Liver (tissue), 8 donors: ENCODE measurements at regions not wholly inside any gene's neighbourhood (a gene's known extent, or its start where the extent isn't known, plus 50 kb on each side); places are given as distances from the start of the nearest gene placed in this dataset.

Experiments used
- DNase-seq: peaks from one replicate; pipeline ENCODE4 v3.0.0-alpha.2; 2017; ENCODE audit warnings: low spot score
- H3K27ac ChIP-seq, 2 donors: one replicate each; pipeline ENCODE4 v1.7.0; 2013; ENCODE audit warnings: inconsistent platforms in 2 of 2, low read length in 2 of 2, control low read depth in 1 of 2, low read depth in 1 of 2, mild to moderate bottlenecking in 1 of 2
- H3K27me3 ChIP-seq, 4 donors: one replicate each; pipeline versions ENCODE4 v1.6.1 to v1.7.0; 2013; ENCODE audit warnings: low read length in 3 of 4, inconsistent platforms in 1 of 4, mild to moderate bottlenecking in 1 of 4, moderate library complexity in 1 of 4; ENCODE audit not compliant: control insufficient read depth in 4 of 4, insufficient read depth in 4 of 4
- H3K36me3 ChIP-seq, 4 donors: one replicate each; pipeline versions ENCODE4 v1.6.1 to v1.7.0; 2013; ENCODE audit warnings: low read length in 3 of 4, mild to moderate bottlenecking in 3 of 4, low read depth in 1 of 4, moderate library complexity in 1 of 4; ENCODE audit not compliant: control insufficient read depth in 4 of 4, insufficient read depth in 3 of 4
- H3K4me1 ChIP-seq, 4 donors: one replicate each; pipeline versions ENCODE4 v1.6.1 to v1.7.0; 2013; ENCODE audit warnings: low read length in 3 of 4, mild to moderate bottlenecking in 3 of 4, moderate library complexity in 1 of 4; ENCODE audit not compliant: control insufficient read depth in 4 of 4, insufficient read depth in 4 of 4
- H3K4me3 ChIP-seq, 3 donors: one replicate each; pipeline versions ENCODE4 v1.6.1 to v1.7.0; 2013; ENCODE audit warnings: low read length in 3 of 3, control low read depth in 1 of 3, low read depth in 1 of 3, mild to moderate bottlenecking in 1 of 3
- H3K9ac ChIP-seq, 2 donors: one replicate each; pipeline ENCODE4 v1.7.0; 2013; ENCODE audit warnings: low read length in 2 of 2, mild to moderate bottlenecking in 2 of 2, moderate library complexity in 2 of 2, control low read depth in 1 of 2, low read depth in 1 of 2
- H3K9me3 ChIP-seq, 4 donors: one replicate each; pipeline versions ENCODE4 v1.6.1 to v1.7.0; 2013; ENCODE audit warnings: low read length in 3 of 4; ENCODE audit not compliant: control insufficient read depth in 4 of 4
- EGR1 ChIP-seq, 2 donors: IDR thresholded peaks; 2 replicates each; pipeline ENCODE4 v1.6.1; 2016 to 2018; ENCODE audit warnings: antibody characterized with exemption in 2 of 2, low read depth in 2 of 2
- FOXA1 ChIP-seq: IDR thresholded peaks from 2 replicates; pipeline ENCODE4 v1.6.1; 2016; ENCODE audit warnings: antibody characterized with exemption
- FOXA2 ChIP-seq: IDR thresholded peaks from 2 replicates; pipeline ENCODE4 v1.6.1; 2016; ENCODE audit warnings: antibody characterized with exemption
- GABPA ChIP-seq, 2 donors: IDR thresholded peaks in 1 of 2; conservative IDR thresholded peaks in 1 of 2; 2 replicates each; pipeline ENCODE4 v1.6.1; 2016; ENCODE audit warnings: antibody characterized with exemption in 2 of 2, mild to moderate bottlenecking in 1 of 2, moderate library complexity in 1 of 2
- HNF4A ChIP-seq, 2 donors: conservative IDR thresholded peaks; 2 replicates each; pipeline ENCODE4 v1.6.1; 2016; ENCODE audit warnings: antibody characterized with exemption in 2 of 2, mild to moderate bottlenecking in 2 of 2
- HNF4G ChIP-seq: IDR thresholded peaks from 2 replicates; pipeline ENCODE4 v1.6.1; 2016; ENCODE audit warnings: antibody characterized with exemption
- JUND ChIP-seq, 2 donors: IDR thresholded peaks; 2 replicates each; pipeline ENCODE4 v1.6.1; 2016; ENCODE audit warnings: antibody characterized with exemption in 2 of 2
- NR2F2 ChIP-seq: IDR thresholded peaks from 2 replicates; pipeline ENCODE4 v1.6.1; 2016; ENCODE audit warnings: antibody characterized with exemption
- RAD21 ChIP-seq, 2 donors: IDR thresholded peaks; 2 replicates each; pipeline ENCODE4 v1.6.1; 2016; ENCODE audit warnings: antibody characterized with exemption in 2 of 2, mild to moderate bottlenecking in 2 of 2
- RXRA ChIP-seq, 2 donors: IDR thresholded peaks; 2 replicates each; pipeline ENCODE4 v1.6.1; 2017 to 2018; ENCODE audit warnings: antibody characterized with exemption in 2 of 2, mild to moderate bottlenecking in 1 of 2
- SP1 ChIP-seq: IDR thresholded peaks from 2 replicates; pipeline ENCODE4 v1.6.1; 2018; ENCODE audit warnings: antibody characterized with exemption, mild to moderate bottlenecking
- TAF1 ChIP-seq: conservative IDR thresholded peaks from 2 replicates; pipeline ENCODE4 v1.6.1; 2016; ENCODE audit warnings: antibody characterized with exemption, mild to moderate bottlenecking
- YY1 ChIP-seq: IDR thresholded peaks from 2 replicates; pipeline ENCODE4 v1.6.1; 2016; ENCODE audit warnings: antibody characterized with exemption, mild to moderate bottlenecking
- WGBS: extraction: QIAGEN DNeasy Blood & Tissue Kit; methylation state at CpG from one replicate; pipeline ENCODE4 v1.1.7; 2013; 5-methylcytosine and 5-hydroxymethylcytosine counted together
- TF ChIP-seq, protein P1 (sequence below): IDR thresholded peaks from 2 replicates; pipeline ENCODE4 v1.6.1; 2016; ENCODE audit warnings: antibody characterized with exemption, mild to moderate bottlenecking
- TF ChIP-seq, protein P2 (sequence below): fragments of 150-350 bp; IDR thresholded peaks from 2 replicates; pipeline ENCODE4 v1.5.1; 2017; ENCODE audit warnings: improper control_type of control experiment, low read depth, low read length; ENCODE audit not compliant: missing input control
- TF ChIP-seq, protein P3 (sequence below): IDR thresholded peaks from 2 replicates; pipeline ENCODE4 v1.6.1; 2016; ENCODE audit warnings: antibody characterized with exemption
- TF ChIP-seq, protein P4 (sequence below): IDR thresholded peaks from 2 replicates; pipeline ENCODE4 v1.6.1; 2016; ENCODE audit warnings: antibody characterized with exemption
- TF ChIP-seq, protein P5 (sequence below): IDR thresholded peaks from 2 replicates; pipeline ENCODE4 v1.6.1; 2016; ENCODE audit warnings: antibody characterized with exemption
- donor health status: healthy.
- donor health status: healthy.
- donor health status: healthy.
- donor health status: healthy.
- donor health status: healthy.

DNA sequence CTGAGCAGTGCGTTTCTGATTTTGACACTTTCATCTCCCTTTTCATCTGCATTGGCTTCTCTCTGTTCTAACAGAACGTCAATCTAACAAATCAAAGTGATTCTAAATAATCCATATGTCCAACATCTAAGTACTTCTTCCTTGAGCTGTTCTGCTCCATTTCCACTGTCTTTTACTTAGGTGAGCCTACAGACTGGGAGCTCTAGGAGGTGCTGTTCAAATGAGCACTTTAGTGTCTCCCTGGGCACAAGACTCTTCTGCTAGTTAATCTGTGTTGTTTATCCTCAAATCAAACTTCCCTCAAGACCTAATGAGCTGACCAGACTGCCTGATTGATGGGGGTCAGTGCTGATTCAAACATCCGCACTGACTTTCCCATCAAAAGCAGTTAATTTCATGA is 408.1 kb downstream of the WDR72 start:
- TF ChIP-seq FOXA1 (no peak), YY1 (no peak), RAD21 (IDR thresholded peaks at IDR 0.05) (no peak), HNF4G (no peak), NR2F2 (no peak), SP1 (no peak), RXRA (IDR thresholded peaks at IDR 0.05) (no peak), GABPA (IDR thresholded peaks at IDR 0.05 in 1 of 2, conservative IDR thresholded peaks at IDR 0.05 in 1 of 2) (no peak), EGR1 (IDR thresholded peaks at IDR 0.05; ENCODE audit: low read depth in 2 of 2) (no peak), JUND (IDR thresholded peaks at IDR 0.05) (no peak), FOXA2 (no peak), TAF1 (no peak), HNF4A (conservative IDR thresholded peaks at IDR 0.05) (no peak)
- TF ChIP-seq, protein P1, sequence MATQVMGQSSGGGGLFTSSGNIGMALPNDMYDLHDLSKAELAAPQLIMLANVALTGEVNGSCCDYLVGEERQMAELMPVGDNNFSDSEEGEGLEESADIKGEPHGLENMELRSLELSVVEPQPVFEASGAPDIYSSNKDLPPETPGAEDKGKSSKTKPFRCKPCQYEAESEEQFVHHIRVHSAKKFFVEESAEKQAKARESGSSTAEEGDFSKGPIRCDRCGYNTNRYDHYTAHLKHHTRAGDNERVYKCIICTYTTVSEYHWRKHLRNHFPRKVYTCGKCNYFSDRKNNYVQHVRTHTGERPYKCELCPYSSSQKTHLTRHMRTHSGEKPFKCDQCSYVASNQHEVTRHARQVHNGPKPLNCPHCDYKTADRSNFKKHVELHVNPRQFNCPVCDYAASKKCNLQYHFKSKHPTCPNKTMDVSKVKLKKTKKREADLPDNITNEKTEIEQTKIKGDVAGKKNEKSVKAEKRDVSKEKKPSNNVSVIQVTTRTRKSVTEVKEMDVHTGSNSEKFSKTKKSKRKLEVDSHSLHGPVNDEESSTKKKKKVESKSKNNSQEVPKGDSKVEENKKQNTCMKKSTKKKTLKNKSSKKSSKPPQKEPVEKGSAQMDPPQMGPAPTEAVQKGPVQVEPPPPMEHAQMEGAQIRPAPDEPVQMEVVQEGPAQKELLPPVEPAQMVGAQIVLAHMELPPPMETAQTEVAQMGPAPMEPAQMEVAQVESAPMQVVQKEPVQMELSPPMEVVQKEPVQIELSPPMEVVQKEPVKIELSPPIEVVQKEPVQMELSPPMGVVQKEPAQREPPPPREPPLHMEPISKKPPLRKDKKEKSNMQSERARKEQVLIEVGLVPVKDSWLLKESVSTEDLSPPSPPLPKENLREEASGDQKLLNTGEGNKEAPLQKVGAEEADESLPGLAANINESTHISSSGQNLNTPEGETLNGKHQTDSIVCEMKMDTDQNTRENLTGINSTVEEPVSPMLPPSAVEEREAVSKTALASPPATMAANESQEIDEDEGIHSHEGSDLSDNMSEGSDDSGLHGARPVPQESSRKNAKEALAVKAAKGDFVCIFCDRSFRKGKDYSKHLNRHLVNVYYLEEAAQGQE, result no peak
- TF ChIP-seq, protein P2, sequence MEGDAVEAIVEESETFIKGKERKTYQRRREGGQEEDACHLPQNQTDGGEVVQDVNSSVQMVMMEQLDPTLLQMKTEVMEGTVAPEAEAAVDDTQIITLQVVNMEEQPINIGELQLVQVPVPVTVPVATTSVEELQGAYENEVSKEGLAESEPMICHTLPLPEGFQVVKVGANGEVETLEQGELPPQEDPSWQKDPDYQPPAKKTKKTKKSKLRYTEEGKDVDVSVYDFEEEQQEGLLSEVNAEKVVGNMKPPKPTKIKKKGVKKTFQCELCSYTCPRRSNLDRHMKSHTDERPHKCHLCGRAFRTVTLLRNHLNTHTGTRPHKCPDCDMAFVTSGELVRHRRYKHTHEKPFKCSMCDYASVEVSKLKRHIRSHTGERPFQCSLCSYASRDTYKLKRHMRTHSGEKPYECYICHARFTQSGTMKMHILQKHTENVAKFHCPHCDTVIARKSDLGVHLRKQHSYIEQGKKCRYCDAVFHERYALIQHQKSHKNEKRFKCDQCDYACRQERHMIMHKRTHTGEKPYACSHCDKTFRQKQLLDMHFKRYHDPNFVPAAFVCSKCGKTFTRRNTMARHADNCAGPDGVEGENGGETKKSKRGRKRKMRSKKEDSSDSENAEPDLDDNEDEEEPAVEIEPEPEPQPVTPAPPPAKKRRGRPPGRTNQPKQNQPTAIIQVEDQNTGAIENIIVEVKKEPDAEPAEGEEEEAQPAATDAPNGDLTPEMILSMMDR, result no peak
- TF ChIP-seq, protein P3, sequence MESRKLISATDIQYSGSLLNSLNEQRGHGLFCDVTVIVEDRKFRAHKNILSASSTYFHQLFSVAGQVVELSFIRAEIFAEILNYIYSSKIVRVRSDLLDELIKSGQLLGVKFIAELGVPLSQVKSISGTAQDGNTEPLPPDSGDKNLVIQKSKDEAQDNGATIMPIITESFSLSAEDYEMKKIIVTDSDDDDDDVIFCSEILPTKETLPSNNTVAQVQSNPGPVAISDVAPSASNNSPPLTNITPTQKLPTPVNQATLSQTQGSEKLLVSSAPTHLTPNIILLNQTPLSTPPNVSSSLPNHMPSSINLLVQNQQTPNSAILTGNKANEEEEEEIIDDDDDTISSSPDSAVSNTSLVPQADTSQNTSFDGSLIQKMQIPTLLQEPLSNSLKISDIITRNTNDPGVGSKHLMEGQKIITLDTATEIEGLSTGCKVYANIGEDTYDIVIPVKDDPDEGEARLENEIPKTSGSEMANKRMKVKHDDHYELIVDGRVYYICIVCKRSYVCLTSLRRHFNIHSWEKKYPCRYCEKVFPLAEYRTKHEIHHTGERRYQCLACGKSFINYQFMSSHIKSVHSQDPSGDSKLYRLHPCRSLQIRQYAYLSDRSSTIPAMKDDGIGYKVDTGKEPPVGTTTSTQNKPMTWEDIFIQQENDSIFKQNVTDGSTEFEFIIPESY, result no peak
- TF ChIP-seq, protein P4, sequence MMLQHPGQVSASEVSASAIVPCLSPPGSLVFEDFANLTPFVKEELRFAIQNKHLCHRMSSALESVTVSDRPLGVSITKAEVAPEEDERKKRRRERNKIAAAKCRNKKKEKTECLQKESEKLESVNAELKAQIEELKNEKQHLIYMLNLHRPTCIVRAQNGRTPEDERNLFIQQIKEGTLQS, result no peak
- TF ChIP-seq, protein P5, sequence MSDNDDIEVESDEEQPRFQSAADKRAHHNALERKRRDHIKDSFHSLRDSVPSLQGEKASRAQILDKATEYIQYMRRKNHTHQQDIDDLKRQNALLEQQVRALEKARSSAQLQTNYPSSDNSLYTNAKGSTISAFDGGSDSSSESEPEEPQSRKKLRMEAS, result no peak
- Histone ChIP-seq H3K9me3 (no peaks in the 10 kb centered on the region), H3K36me3 (no peaks in the 10 kb centered on the region), H3K9ac (no peak overlapping the region), H3K27ac (no peak overlapping the region), H3K4me1 (no peaks in the 10 kb centered on the region), H3K27me3 (no peaks in the 10 kb centered on the region), H3K4me3 (no peak overlapping the region)
- no peak for DNase-seq
- 84% methylated on average over 3 of the region's 3 CpGs for WGBS

DNA sequence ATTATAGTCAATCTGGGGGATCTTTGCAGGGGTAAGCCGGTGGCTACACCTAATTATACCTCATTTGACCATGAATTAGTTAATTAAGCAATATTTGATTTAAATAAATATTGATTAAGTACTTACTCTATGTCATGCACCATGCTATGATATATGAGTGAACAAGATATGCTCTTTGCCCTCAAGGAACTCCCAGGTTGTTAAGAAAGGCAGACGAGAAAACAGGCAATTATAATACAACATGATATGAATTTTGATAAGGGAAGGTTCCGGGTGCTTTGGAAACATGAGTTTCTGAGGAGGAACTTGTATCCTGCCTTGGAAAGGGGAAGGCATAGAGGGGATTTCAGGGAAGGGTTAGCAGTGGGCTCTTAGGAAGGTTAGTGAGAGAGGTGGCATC is 412.9 kb downstream of the WDR72 start:
- no peaks in the 10 kb centered on the region for H3K9me3 ChIP-seq
- no peaks in the 10 kb centered on the region for H3K4me1 ChIP-seq
- H3K9ac ChIP-seq, result no peak overlapping the region
- H3K4me3 ChIP-seq, result no peak overlapping the region
- no peak overlapping the region for H3K27ac ChIP-seq
- no peak for TF ChIP-seq JUND (IDR thresholded peaks at IDR 0.05)
- no peak for TF ChIP-seq TAF1
- no peak for TF ChIP-seq GABPA (IDR thresholded peaks at IDR 0.05 in 1 of 2, conservative IDR thresholded peaks at IDR 0.05 in 1 of 2)
- no peak for TF ChIP-seq NR2F2
- no peak for TF ChIP-seq FOXA2
- no peaks in the 10 kb centered on the region for H3K36me3 ChIP-seq
- no peaks in the 10 kb centered on the region for H3K27me3 ChIP-seq
- DNase-seq, result no peak
- WGBS, result 87% methylated on average over 3 of the region's 3 CpGs
